Vagina (tissue), 2 donors: ENCODE measurements at regions not wholly inside any gene's neighbourhood (a gene's known extent, or its start where the extent isn't known, plus 50 kb on each side); places are given as distances from the start of the nearest gene placed in this dataset.

Experiments
- DNase-seq, 2 donors: peaks; one replicate each; pipeline ENCODE4 v3.0.0-alpha.2; 2017; ENCODE audit errors: extremely low spot score in 2 of 2
- H3K27ac ChIP-seq: fragments of 200-600 bp; sonication (generic); one replicate; pipeline ENCODE4 v1.5.1; 2019
- H3K27me3 ChIP-seq: fragments of 200-600 bp; sonication (generic); one replicate; pipeline ENCODE4 v1.5.1; 2019
- H3K36me3 ChIP-seq, 2 donors: fragments of 200-600 bp; sonication (generic); one replicate each; pipeline ENCODE4 v1.5.1; 2017 to 2019
- H3K4me1 ChIP-seq: fragments of 200-600 bp; sonication (generic); one replicate; pipeline ENCODE4 v1.5.1; 2019
- H3K4me3 ChIP-seq, 2 donors: fragments of 200-600 bp; sonication (generic); 1 replicate in 1 of 2; 2 replicates in 1 of 2; pipeline ENCODE4 v1.5.1; 2016 to 2019
- H3K9me3 ChIP-seq: fragments of 200-600 bp; sonication (generic); one replicate; pipeline ENCODE4 v1.5.1; 2019
- CTCF ChIP-seq, 3 experiments: fragments of 450-650 bp in 2 of 3; fragments of 200-600 bp in 1 of 3; sonication (generic) in 1 of 3; IDR thresholded peaks; one replicate each; pipeline ENCODE4 v1.5.1; 2017 to 2019; ENCODE audit warnings: antibody characterized with exemption in 3 of 3, mild to moderate bottlenecking in 2 of 3, moderate library complexity in 2 of 3
- POLR2A ChIP-seq, 2 donors: fragments of 450-650 bp; IDR thresholded peaks; one replicate each; pipeline ENCODE4 v1.6.1; 2017; ENCODE audit warnings: antibody characterized with exemption in 2 of 2, mild to moderate bottlenecking in 2 of 2, moderate library complexity in 2 of 2
- POLR2AphosphoS5 ChIP-seq, 2 donors: sonication (generic); formaldehyde crosslinking; IDR thresholded peaks; one replicate each; pipeline ENCODE4 v1.9.0; 2017; ENCODE audit warnings: antibody characterized with exemption in 2 of 2, mild to moderate bottlenecking in 2 of 2, low read depth in 1 of 2; ENCODE audit not compliant: insufficient read depth in 1 of 2
- intact Hi-C: fragments of 100-400 bp; cut with DNase I; formaldehyde crosslinking; loops from one replicate; pipeline ENCODE4 v1.15.1; 2023

- Histone ChIP-seq H3K4me3 (no peak overlapping the region), H3K27me3 (no peaks in the 10 kb centered on the region), H3K9me3 (no peaks in the 10 kb centered on the region), H3K27ac (no peak overlapping the region), H3K4me1 (no peaks in the 10 kb centered on the region), H3K36me3 (no peaks in the 10 kb centered on the region)
- no peak for DNase-seq
- no peak for TF ChIP-seq CTCF (IDR thresholded peaks at IDR 0.05)
- TF ChIP-seq POLR2A (IDR thresholded peaks at IDR 0.05), result no peak
- no peak for TF ChIP-seq POLR2AphosphoS5 (IDR thresholded peaks at IDR 0.05; ENCODE audit: insufficient read depth in 1 of 2, low read depth in 1 of 2)
- intact Hi-C loops, result no loop called here
Observed at GRCh38 chr2:15769676-15770547, 170.4 kb upstream of the MYCN start.

GRCh38 chr2:15770606-15771005, 169.7 kb upstream of the MYCN start:
- intact Hi-C loops, result no loop called here
- H3K4me3 ChIP-seq, result no peak overlapping the region
- no peaks in the 10 kb centered on the region for H3K36me3 ChIP-seq
- no peaks in the 10 kb centered on the region for H3K4me1 ChIP-seq
- no peak for DNase-seq
- no peaks in the 10 kb centered on the region for H3K9me3 ChIP-seq
- no peak overlapping the region for H3K27ac ChIP-seq
- H3K27me3 ChIP-seq, result no peaks in the 10 kb centered on the region
- no peak for TF ChIP-seq CTCF (IDR thresholded peaks at IDR 0.05)
- no peak for TF ChIP-seq POLR2AphosphoS5 (IDR thresholded peaks at IDR 0.05; ENCODE audit: insufficient read depth in 1 of 2, low read depth in 1 of 2)
- no peak for TF ChIP-seq POLR2A (IDR thresholded peaks at IDR 0.05)

- Histone ChIP-seq H3K27ac (no peak overlapping the region), H3K27me3 (no peaks in the 10 kb centered on the region), H3K36me3 (no peaks in the 10 kb centered on the region), H3K4me1 (no peaks in the 10 kb centered on the region), H3K4me3 (no peak overlapping the region), H3K9me3 (no peaks in the 10 kb centered on the region)
- intact Hi-C loops, result no loop called here
- DNase-seq, result no peak
- no peak for TF ChIP-seq CTCF (IDR thresholded peaks at IDR 0.05)
- TF ChIP-seq POLR2A (IDR thresholded peaks at IDR 0.05), result no peak
- no peak for TF ChIP-seq POLR2AphosphoS5 (IDR thresholded peaks at IDR 0.05; ENCODE audit: insufficient read depth in 1 of 2, low read depth in 1 of 2)
Observed at GRCh38 chr2:15771124-15771523, 169.2 kb upstream of the MYCN start.

GRCh38 chr2:15772086-15772595, 168.2 kb upstream of the MYCN start:
- DNase-seq, result no peak
- no peaks in the 10 kb centered on the region for H3K36me3 ChIP-seq
- H3K4me1 ChIP-seq, result no peaks in the 10 kb centered on the region
- intact Hi-C loops, result no loop called here
- no peak overlapping the region for H3K27ac ChIP-seq
- TF ChIP-seq POLR2AphosphoS5 (IDR thresholded peaks at IDR 0.05; ENCODE audit: insufficient read depth in 1 of 2, low read depth in 1 of 2) (no peak), CTCF (IDR thresholded peaks at IDR 0.05) (no peak), POLR2A (IDR thresholded peaks at IDR 0.05) (no peak)
- H3K9me3 ChIP-seq, result no peaks in the 10 kb centered on the region
- H3K27me3 ChIP-seq, result no peaks in the 10 kb centered on the region
- no peak overlapping the region for H3K4me3 ChIP-seq

- Histone ChIP-seq H3K9me3 (no peaks in the 10 kb centered on the region), H3K27me3 (no peaks in the 10 kb centered on the region), H3K36me3 (no peaks in the 10 kb centered on the region), H3K4me3 (no peak overlapping the region), H3K4me1 (no peaks in the 10 kb centered on the region), H3K27ac (no peak overlapping the region)
- no peak for DNase-seq
- TF ChIP-seq POLR2A (IDR thresholded peaks at IDR 0.05) (no peak), CTCF (IDR thresholded peaks at IDR 0.05) (no peak), POLR2AphosphoS5 (IDR thresholded peaks at IDR 0.05; ENCODE audit: insufficient read depth in 1 of 2, low read depth in 1 of 2) (no peak)
- intact Hi-C loops, result no loop called here
Observed at GRCh38 chr2:15772681-15773080, 167.7 kb upstream of the MYCN start.
